Astrocyte of the cerebellum (primary cell): ENCODE measurements at regions not wholly inside any gene's neighbourhood (a gene's known extent, or its start where the extent isn't known, plus 50 kb on each side); places are given as distances from the start of the nearest gene placed in this dataset.

Experiments
- DNase-seq: peaks from one replicate; pipeline ENCODE4 v3.0.0-alpha.2; 2011; ENCODE audit warnings: low read depth
- H3K4me3 ChIP-seq: 2 replicates; pipeline ENCODE4 v1.5.1; 2011; ENCODE audit warnings: mild to moderate bottlenecking, low read depth, low read length, moderate library complexity
- in situ Hi-C: cut with HindIII; loops from 2 replicates; pipeline ENCODE4 v1.10.0; 2017; ENCODE audit warnings: low sequenced_read_pairs
- TF ChIP-seq, protein P1 (sequence below): IDR thresholded peaks from 2 replicates; pipeline ENCODE4 v1.5.1; 2012; ENCODE audit warnings: low read length, low read depth, moderate library complexity, mild to moderate bottlenecking; ENCODE audit errors: missing control alignments

DNA sequence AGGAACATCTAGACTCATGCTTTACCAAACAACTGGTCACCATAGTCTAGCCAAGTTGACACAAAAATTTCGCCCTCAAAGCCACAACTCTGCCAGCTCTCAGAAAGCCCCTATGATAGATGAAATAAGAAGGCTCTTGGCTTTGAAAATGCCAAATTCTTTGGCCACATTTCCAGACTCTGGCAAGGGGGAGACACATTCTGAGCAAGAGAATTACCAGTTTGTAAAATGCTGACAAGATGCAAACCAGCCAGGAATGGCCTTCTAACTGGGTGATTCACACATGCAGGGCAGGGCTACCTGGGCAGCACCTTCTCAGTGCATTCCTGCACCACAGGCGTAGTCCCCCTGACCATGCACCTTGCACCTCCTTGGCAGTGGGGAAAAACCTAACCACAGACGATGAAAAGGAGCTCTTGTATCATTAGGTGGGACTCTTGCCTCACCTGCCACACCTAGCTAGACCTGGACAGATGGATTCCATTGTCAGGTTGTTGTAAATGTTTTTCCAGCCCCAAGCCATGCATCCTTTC lies 77.4 kb upstream of the CPEB2 start:
- TF ChIP-seq, protein P1, sequence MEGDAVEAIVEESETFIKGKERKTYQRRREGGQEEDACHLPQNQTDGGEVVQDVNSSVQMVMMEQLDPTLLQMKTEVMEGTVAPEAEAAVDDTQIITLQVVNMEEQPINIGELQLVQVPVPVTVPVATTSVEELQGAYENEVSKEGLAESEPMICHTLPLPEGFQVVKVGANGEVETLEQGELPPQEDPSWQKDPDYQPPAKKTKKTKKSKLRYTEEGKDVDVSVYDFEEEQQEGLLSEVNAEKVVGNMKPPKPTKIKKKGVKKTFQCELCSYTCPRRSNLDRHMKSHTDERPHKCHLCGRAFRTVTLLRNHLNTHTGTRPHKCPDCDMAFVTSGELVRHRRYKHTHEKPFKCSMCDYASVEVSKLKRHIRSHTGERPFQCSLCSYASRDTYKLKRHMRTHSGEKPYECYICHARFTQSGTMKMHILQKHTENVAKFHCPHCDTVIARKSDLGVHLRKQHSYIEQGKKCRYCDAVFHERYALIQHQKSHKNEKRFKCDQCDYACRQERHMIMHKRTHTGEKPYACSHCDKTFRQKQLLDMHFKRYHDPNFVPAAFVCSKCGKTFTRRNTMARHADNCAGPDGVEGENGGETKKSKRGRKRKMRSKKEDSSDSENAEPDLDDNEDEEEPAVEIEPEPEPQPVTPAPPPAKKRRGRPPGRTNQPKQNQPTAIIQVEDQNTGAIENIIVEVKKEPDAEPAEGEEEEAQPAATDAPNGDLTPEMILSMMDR = no peak
- in situ Hi-C loops = no loop called here
- no peak for DNase-seq
- no peak overlapping the region for H3K4me3 ChIP-seq

DNA sequence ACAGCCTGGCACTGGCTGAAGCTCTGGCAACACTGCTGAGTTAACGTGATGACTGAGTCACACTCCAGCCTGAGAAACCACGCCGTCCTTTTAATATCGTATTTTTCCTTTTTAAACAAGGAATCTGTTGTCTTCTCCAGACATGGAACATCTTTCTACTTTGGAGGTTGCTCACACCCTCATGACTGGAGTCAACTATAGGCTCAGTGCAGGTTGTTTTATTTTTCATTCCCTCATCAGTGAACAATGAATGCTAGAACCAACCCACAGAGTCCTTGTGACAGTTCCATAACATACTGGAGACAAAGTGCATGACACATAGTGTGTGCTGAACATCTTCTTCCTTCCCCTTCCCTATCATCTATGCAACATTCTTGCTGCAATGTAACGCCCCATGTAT lies 76.8 kb upstream of the CPEB2 start:
- TF ChIP-seq, protein P1 = no peak
- no peak overlapping the region for H3K4me3 ChIP-seq
- no peak for DNase-seq
- in situ Hi-C loops = no loop called here

DNA sequence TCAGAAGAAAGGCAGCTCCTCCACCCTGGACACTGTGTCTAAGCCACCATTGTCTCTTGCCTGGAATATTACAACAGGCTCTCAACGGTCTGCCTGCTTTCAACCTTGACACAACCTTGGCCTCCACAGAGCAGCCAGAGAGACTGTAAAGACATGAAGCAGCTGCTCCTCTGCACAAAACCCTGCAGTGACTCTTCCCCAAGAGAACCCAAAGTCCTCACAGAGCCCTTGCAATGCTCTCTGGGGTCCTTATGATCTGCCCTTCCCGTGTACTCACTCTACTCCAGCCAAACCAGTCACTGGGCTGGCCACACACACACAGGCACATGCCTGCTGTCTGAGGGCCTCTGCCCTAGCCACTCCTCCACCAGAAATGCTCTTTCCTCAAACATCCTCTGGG lies 75.9 kb upstream of the CPEB2 start:
- TF ChIP-seq, protein P1 = no peak
- H3K4me3 ChIP-seq = no peak overlapping the region
- DNase-seq = no peak
- in situ Hi-C loops = no loop called here

DNA sequence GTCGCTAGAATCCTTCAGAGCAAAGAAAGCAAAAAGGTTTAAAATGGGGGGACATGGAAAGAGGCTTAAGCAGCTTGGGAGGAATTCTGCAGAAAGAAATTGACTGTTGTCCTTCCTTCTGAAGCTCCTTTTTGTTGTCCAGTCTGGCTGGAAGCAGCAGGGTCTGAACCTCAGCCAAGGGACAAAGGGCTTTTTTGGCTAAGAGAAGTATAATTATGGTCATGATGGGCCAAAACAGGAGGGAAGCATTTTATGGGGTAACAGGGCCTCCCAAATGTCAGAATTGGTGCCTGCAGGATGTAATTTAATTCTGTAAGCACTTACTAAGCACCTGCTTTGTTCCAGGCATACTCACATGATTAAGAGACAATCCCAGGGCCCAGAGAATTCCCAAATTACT lies 74.2 kb upstream of the CPEB2 start:
- no peak for DNase-seq
- in situ Hi-C loops = no loop called here
- no peak overlapping the region for H3K4me3 ChIP-seq
- TF ChIP-seq, protein P1 = no peak

DNA sequence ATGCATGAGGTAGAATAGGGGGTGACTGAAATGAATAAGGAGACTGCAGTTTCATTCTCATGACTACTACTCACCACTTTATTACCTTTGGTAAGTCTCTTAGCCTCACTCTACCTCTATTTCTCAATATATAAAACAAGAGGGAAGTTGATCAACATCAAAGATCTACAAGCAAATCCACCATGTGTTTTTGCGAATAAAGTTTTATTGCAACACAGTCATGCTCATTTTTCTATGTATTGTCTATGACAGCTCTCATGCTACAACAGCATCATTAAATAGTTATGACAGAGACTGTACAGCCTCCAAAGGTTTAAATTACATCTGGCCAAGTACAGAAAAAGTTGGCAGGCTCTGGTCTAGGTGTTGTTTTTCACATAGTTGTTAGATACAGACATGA lies 72.6 kb upstream of the CPEB2 start:
- no peak for DNase-seq
- in situ Hi-C loops = no loop called here
- H3K4me3 ChIP-seq = no peak overlapping the region
- TF ChIP-seq, protein P1 = no peak

DNA sequence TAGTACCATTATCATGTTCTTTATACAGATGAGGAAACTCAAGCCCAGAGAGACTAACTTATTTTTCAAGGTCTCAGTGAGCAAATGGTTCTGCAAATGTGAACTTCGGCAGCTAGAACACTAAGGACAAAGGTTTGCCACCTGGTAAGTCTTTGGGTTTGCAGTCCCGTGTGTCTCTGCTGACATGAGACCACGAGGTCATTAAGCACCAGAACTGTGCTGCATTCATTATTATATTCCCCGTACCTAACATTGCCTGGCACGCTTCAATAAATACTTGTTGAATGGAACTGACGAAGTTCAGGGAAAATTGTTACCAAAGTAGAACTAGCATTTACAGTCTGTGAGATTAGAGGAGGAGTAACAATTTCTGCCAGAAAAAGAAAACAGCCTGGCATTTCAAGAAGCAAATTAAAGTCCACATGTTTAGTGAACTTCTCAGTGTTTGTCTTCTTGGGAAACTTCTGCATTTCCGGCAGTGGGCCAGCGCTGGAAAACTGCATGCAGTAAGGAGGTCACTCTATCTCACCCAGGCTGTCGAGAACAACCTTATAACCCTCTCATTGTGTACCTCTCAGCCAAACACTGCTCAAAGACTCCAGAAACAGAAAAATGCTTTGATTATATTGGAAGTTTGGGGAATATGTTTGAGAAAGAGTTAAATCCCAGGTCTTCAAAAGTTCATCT lies 67.4 kb upstream of the CPEB2 start:
- in situ Hi-C loops = no loop called here
- no peak for DNase-seq
- no peak overlapping the region for H3K4me3 ChIP-seq
- TF ChIP-seq, protein P1 = no peak
